MCF 10A (cell line): ENCODE measurements at regions not wholly inside any gene's neighbourhood (a gene's known extent, or its start where the extent isn't known, plus 50 kb on each side); places are given as distances from the start of the nearest gene placed in this dataset.

Source experiments
- BruUV-seq: library from RNA; stranded (reverse); fragments of 400-500 nt; replicated peaks from 2 replicates; lab custom pipeline; 2021; lab: Mats Ljungman, UMichigan
- CTCF ChIA-PET: fragments of 300-600 bp; sonication (Branson Sonifier 250); formaldehyde crosslinking; extraction: SDS; loops from one replicate; lab custom pipeline; 2021; ENCODE audit warnings: antibody characterized with exemption, inconsistent platforms; lab: Yijun Ruan, JAX
- POLR2A ChIA-PET: fragments of 300-600, 350-650 bp; sonication (Branson Sonifier 250); formaldehyde crosslinking; extraction: SDS; loops from one replicate; lab custom pipeline; 2020; ENCODE audit warnings: antibody characterized with exemption, inconsistent platforms; lab: Yijun Ruan, JAX
- DNase-seq: peaks from one replicate; pipeline ENCODE4 v3.0.0-alpha.2; 2018; ENCODE audit not compliant: unreplicated experiment
- H3K27ac Mint-ChIP-seq: one replicate; pipeline ENCODE4 v1.8.0; 2022; ENCODE audit warnings: mild to moderate bottlenecking, low read depth, mixed read lengths; ENCODE audit not compliant: unreplicated experiment
- H3K27me3 Mint-ChIP-seq: one replicate; pipeline ENCODE4 v1.8.0; 2022; ENCODE audit warnings: mixed read lengths; ENCODE audit not compliant: insufficient read depth, unreplicated experiment
- H3K36me3 Mint-ChIP-seq: one replicate; pipeline ENCODE4 v1.8.0; 2022; ENCODE audit warnings: mild to moderate bottlenecking, moderate library complexity, mixed read lengths; ENCODE audit not compliant: insufficient read depth, unreplicated experiment
- H3K4me1 Mint-ChIP-seq: one replicate; pipeline ENCODE4 v1.8.0; 2022; ENCODE audit warnings: mixed read lengths; ENCODE audit not compliant: insufficient read depth, unreplicated experiment
- H3K4me3 Mint-ChIP-seq: one replicate; pipeline ENCODE4 v1.8.0; 2022; ENCODE audit warnings: mild to moderate bottlenecking, moderate library complexity, mixed read lengths; ENCODE audit not compliant: unreplicated experiment
- H3K9me3 Mint-ChIP-seq: one replicate; pipeline ENCODE4 v1.8.0; 2022; ENCODE audit warnings: mixed read lengths; ENCODE audit not compliant: unreplicated experiment
- intact Hi-C: fragments of 100-400 bp; cut with micrococcal nuclease; formaldehyde crosslinking; loops from 2 replicates; pipeline ENCODE4 v1.14.1; 2022
- TF ChIP-seq, protein P1 (sequence below): fragments of 200-600 bp; IDR thresholded peaks from one replicate; pipeline ENCODE4 v1.8.0; 2022; ENCODE audit warnings: antibody characterized with exemption, mild to moderate bottlenecking; ENCODE audit not compliant: unreplicated experiment

DNA sequence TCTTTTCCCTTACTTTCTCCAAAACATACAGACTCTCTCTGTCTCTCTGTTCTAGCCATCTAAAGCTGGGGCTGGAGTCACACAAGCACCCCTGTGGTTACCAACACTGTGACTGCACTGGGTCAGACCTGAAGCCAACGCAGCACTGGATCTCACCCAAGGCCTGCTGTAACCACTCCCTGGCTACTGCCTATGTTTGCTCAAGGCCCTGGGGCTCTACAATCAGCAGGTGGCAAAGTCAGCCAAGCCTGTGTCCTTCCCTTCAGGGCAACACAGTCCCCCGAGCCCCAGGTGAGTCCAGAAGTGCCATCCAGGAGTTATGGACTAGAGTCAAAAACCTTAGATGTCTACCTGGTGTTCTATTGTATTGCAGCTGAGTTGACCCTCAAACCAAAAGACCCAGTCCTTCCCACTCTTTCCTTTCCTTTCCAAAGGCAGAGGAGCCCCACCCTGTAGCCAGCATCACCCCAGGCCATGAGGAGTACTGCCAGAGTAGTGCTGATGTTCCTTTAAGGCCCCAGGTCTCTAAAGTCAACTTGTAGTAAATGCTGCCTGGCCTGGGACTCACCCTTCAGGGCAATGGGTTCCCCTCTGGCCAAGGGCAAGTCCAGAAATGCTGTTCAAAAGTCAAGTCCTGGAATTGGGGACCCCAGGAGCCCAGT is 58.8 kb upstream of the RAP2C start:
- no TSS peak for BruUV-seq
- ChIA-PET CTCF (interaction anchor here (0.7 to 1.2 kb wide), 3 partner anchors 14 to 52 kb away, joined by 3 to 7 read pairs (median 3); no protein-coding TSS in a partner anchor), POLR2A (no interaction called here)
- Mint-ChIP-seq H3K4me3 (no peak overlapping the region), H3K36me3 (no peaks in the 10 kb centered on the region), H3K4me1 (peaks cover 6% of the 10 kb centered on the region), H3K27me3 (peaks cover 66% of the 10 kb centered on the region), H3K27ac (peak overlapping the region; percentile 19), H3K9me3 (no peaks in the 10 kb centered on the region)
- no peak for DNase-seq
- intact Hi-C loops = no loop called here
- TF ChIP-seq, protein P1, sequence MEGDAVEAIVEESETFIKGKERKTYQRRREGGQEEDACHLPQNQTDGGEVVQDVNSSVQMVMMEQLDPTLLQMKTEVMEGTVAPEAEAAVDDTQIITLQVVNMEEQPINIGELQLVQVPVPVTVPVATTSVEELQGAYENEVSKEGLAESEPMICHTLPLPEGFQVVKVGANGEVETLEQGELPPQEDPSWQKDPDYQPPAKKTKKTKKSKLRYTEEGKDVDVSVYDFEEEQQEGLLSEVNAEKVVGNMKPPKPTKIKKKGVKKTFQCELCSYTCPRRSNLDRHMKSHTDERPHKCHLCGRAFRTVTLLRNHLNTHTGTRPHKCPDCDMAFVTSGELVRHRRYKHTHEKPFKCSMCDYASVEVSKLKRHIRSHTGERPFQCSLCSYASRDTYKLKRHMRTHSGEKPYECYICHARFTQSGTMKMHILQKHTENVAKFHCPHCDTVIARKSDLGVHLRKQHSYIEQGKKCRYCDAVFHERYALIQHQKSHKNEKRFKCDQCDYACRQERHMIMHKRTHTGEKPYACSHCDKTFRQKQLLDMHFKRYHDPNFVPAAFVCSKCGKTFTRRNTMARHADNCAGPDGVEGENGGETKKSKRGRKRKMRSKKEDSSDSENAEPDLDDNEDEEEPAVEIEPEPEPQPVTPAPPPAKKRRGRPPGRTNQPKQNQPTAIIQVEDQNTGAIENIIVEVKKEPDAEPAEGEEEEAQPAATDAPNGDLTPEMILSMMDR = no peak

DNA sequence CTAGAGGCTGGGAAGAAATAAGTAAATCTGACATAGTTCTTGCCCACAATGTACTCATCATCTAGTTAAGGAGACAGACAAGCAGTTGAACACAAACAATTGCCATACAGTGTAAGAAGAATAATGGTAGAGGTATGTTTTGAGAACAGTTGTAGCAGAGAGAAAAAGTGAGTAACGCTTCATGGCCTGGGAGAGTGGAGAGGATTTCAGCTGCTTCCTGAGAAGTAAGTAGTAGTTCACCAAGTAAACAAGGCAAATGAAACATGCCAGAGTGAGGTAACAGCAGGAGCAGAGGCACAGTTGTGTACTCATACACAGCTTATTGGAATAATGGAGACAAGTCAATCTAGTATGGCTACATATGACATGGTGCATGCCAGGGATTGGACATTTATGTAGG is 53.6 kb upstream of the RAP2C start:
- intact Hi-C loops = loop anchor here (5.0 kb wide), 1 partner anchor 214 kb away; the partner anchor contains the start of gene MBNL3
- Mint-ChIP-seq H3K36me3 (no peaks in the 10 kb centered on the region), H3K4me1 (peaks cover 21% of the 10 kb centered on the region), H3K27ac (peak overlapping the region; percentile 74), H3K27me3 (peaks cover 67% of the 10 kb centered on the region), H3K9me3 (no peaks in the 10 kb centered on the region), H3K4me3 (no peak overlapping the region)
- TF ChIP-seq, protein P1 = no peak
- no TSS peak for BruUV-seq
- DNase-seq = no peak
- POLR2A ChIA-PET = interaction anchor here (0.7 to 3.8 kb wide), 2 partner anchors 53 to 100 kb away, joined by 3 to 19 read pairs; partner anchors contain the start of gene RAP2C
- CTCF ChIA-PET = interaction anchor here (0.7 to 1.7 kb wide), 3 partner anchors 17 to 346 kb away, joined by 3 to 17 read pairs (median 4); no protein-coding TSS in a partner anchor

DNA sequence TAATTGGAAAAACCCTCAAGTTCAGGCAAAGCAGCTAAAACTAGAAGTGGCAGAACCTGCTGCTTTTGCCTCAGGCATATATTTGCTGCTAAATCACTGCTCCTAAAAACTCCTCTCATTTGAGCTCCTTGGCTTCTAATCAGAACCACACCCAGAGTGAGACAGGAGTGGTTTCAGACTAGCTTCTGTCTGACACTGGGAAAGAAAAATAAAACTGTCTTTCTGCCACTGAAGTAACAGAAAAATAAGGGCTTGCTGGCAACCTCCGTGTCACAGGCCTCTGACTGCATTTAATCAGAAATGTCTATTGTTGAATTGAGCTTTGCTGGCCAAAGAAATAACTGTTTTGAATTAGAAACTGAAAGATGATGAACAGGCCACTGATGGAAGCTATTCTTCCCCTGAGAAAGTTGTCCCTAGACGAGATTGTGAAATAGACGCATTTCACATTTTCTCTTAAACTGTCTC is 52.1 kb upstream of the RAP2C start:
- ChIA-PET POLR2A (interaction anchor here (0.7 to 3.8 kb wide), 12 partner anchors 9 to 537 kb away, joined by 3 to 26 read pairs (median 4); partner anchors contain the start of genes MBNL3 and RAP2C), CTCF (interaction anchor here (0.7 to 2.2 kb wide), 8 partner anchors 21 to 1917 kb away, joined by 3 to 11 read pairs (median 4); partner anchors contain the start of gene RAP2C)
- TF ChIP-seq, protein P1 = no peak
- H3K9me3 Mint-ChIP-seq = no peaks in the 10 kb centered on the region
- no TSS peak for BruUV-seq
- peak overlapping the region; percentile 2 for H3K4me3 Mint-ChIP-seq
- H3K27me3 Mint-ChIP-seq = peaks cover 57% of the 10 kb centered on the region
- H3K4me1 Mint-ChIP-seq = peaks cover 21% of the 10 kb centered on the region
- H3K36me3 Mint-ChIP-seq = no peaks in the 10 kb centered on the region
- peak; percentile 61 for DNase-seq
- intact Hi-C loops = loop anchor here (2.0 to 5.0 kb wide), 3 partner anchors 35 to 216 kb away; partner anchors contain the start of gene MBNL3
- peak overlapping the region; percentile 74 for H3K27ac Mint-ChIP-seq

DNA sequence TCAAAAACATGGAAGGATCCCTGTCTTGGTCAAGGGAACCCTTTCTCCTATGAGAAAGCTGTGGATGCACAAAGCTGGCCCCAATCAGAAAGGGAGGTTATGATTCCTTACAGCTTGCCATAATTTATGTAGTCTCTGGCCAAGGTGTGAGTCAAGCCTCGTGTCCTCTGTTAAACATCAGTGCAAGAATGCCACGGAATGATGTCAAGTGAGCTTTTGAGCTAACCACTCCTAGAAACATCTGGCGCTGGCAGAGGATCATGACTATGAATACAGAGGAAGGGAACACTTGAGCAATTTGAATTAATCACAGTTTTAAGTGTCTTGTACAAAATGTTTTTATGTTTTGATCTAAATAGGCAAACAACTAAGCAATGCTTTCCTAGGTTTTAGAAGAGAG is 51.5 kb upstream of the RAP2C start:
- no TSS peak for BruUV-seq
- intact Hi-C loops = loop anchor here (2.0 to 5.0 kb wide), 3 partner anchors 34 to 217 kb away; partner anchors contain the start of gene MBNL3
- Mint-ChIP-seq H3K4me1 (peaks cover 21% of the 10 kb centered on the region), H3K27ac (peak overlapping the region; percentile 74), H3K9me3 (no peaks in the 10 kb centered on the region), H3K4me3 (peak overlapping the region; percentile 2), H3K27me3 (peaks cover 51% of the 10 kb centered on the region), H3K36me3 (no peaks in the 10 kb centered on the region)
- TF ChIP-seq, protein P1 = no peak
- ChIA-PET POLR2A (interaction anchor here (0.7 to 3.8 kb wide), 15 partner anchors 9 to 536 kb away, joined by 3 to 26 read pairs (median 4); partner anchors contain the start of genes MBNL3 and RAP2C), CTCF (interaction anchor here (0.7 to 2.2 kb wide), 9 partner anchors 22 to 429 kb away, joined by 3 to 11 read pairs (median 5); partner anchors contain the start of gene RAP2C)
- peak; percentile 89 for DNase-seq
